ENCODE measurements at regions not wholly inside any gene's neighbourhood (a gene's known extent, or its start where the extent isn't known, plus 50 kb on each side); places are given as distances from the start of the nearest gene placed in this dataset.

- Histone ChIP-seq H2BK120ac (ENCODE audit: low read depth, low read length) (no peak overlapping the region), H3K79me2 (ENCODE audit: control insufficient read depth, insufficient read depth, low read length) (no peaks in the 10 kb centered on the region), H3K27me3 (ENCODE audit: insufficient read depth, low read length, poor library complexity) (no peaks in the 10 kb centered on the region), H2BK5ac (ENCODE audit: low read length) (no peak overlapping the region), H3K4ac (ENCODE audit: low read depth, low read length) (no peak overlapping the region), H3K9ac (ENCODE audit: low read length) (no peak overlapping the region), H3K4me1 (ENCODE audit: control insufficient read depth, low read depth, low read length) (no peaks in the 10 kb centered on the region), H2BK15ac (replicated peaks; ENCODE audit: low read depth) (no peak overlapping the region), H4K5ac (ENCODE audit: low read length) (no peak overlapping the region), H3K56ac (ENCODE audit: low read length) (no peak overlapping the region), H3K23ac (ENCODE audit: low read length) (no peak overlapping the region), H3K18ac (ENCODE audit: low read length) (no peak overlapping the region), H3K36me3 (ENCODE audit: control insufficient read depth, insufficient read depth, low read length) (no peaks in the 10 kb centered on the region), H3K4me3 (ENCODE audit: low read length) (no peak overlapping the region), H3K79me1 (ENCODE audit: low read length) (no peaks in the 10 kb centered on the region), H3K4me2 (ENCODE audit: low read length) (no peak overlapping the region), H4K8ac (ENCODE audit: low read depth, low read length) (no peak overlapping the region), H3K27ac (ENCODE audit: low read depth, low read length) (no peak overlapping the region), H2AK5ac (ENCODE audit: low read length) (no peak overlapping the region)
- DNase-seq = no peak
- no CpG with 5 or more reads among the region's 2 CpGs for WGBS (ENCODE audit: extremely low coverage, insufficient coverage, low lambda C conversion rate)
Observed at GRCh38 chr12:17540921-17541320, 549.1 kb downstream of the RERGL start.

GRCh38 chr12:17528394-17528793 is 561.6 kb downstream of the RERGL start:
- DNase-seq = peak; percentile 71
- Histone ChIP-seq H3K23ac (ENCODE audit: low read length) (no peak overlapping the region), H3K9ac (ENCODE audit: low read length) (no peak overlapping the region), H3K18ac (ENCODE audit: low read length) (no peak overlapping the region), H4K5ac (ENCODE audit: low read length) (no peak overlapping the region), H3K56ac (ENCODE audit: low read length) (no peak overlapping the region), H3K79me1 (ENCODE audit: low read length) (no peaks in the 10 kb centered on the region), H4K8ac (ENCODE audit: low read depth, low read length) (no peak overlapping the region), H2BK120ac (ENCODE audit: low read depth, low read length) (no peak overlapping the region), H3K4me2 (ENCODE audit: low read length) (no peak overlapping the region), H3K4me1 (ENCODE audit: control insufficient read depth, low read depth, low read length) (no peaks in the 10 kb centered on the region), H3K27ac (ENCODE audit: low read depth, low read length) (no peak overlapping the region), H3K4ac (ENCODE audit: low read depth, low read length) (no peak overlapping the region), H3K4me3 (ENCODE audit: low read length) (no peak overlapping the region), H3K79me2 (ENCODE audit: control insufficient read depth, insufficient read depth, low read length) (no peaks in the 10 kb centered on the region), H2BK15ac (replicated peaks; ENCODE audit: low read depth) (no peak overlapping the region), H2AK5ac (ENCODE audit: low read length) (no peak overlapping the region), H3K36me3 (ENCODE audit: control insufficient read depth, insufficient read depth, low read length) (no peaks in the 10 kb centered on the region), H3K27me3 (ENCODE audit: insufficient read depth, low read length, poor library complexity) (no peaks in the 10 kb centered on the region), H2BK5ac (ENCODE audit: low read length) (no peak overlapping the region)
- WGBS (ENCODE audit: extremely low coverage, insufficient coverage, low lambda C conversion rate) = no CpG with 5 or more reads among the region's 2 CpGs

- no peak overlapping the region for H3K27ac ChIP-seq (ENCODE audit: low read depth, low read length)
- no CpG with 5 or more reads among the region's 1 CpG for WGBS (ENCODE audit: extremely low coverage, insufficient coverage, low lambda C conversion rate)
- H2BK15ac ChIP-seq (replicated peaks; ENCODE audit: low read depth) = no peak overlapping the region
Observed at GRCh38 chr12:17527021-17527420, 563.0 kb downstream of the RERGL start.

GRCh38 chr12:17511369-17511768 is 578.6 kb downstream of the RERGL start:
- Histone ChIP-seq H3K9ac (ENCODE audit: low read length) (no peak overlapping the region), H3K79me2 (ENCODE audit: control insufficient read depth, insufficient read depth, low read length) (no peaks in the 10 kb centered on the region), H3K23ac (ENCODE audit: low read length) (no peak overlapping the region), H3K18ac (ENCODE audit: low read length) (no peak overlapping the region), H3K27ac (ENCODE audit: low read depth, low read length) (no peak overlapping the region), H4K8ac (ENCODE audit: low read depth, low read length) (no peak overlapping the region), H4K5ac (ENCODE audit: low read length) (no peak overlapping the region), H3K4ac (ENCODE audit: low read depth, low read length) (no peak overlapping the region), H3K4me1 (ENCODE audit: control insufficient read depth, low read depth, low read length) (no peaks in the 10 kb centered on the region), H3K4me3 (ENCODE audit: low read length) (no peak overlapping the region), H2BK120ac (ENCODE audit: low read depth, low read length) (no peak overlapping the region), H2AK5ac (ENCODE audit: low read length) (no peak overlapping the region), H3K4me2 (ENCODE audit: low read length) (no peak overlapping the region), H2BK5ac (ENCODE audit: low read length) (no peak overlapping the region), H3K27me3 (ENCODE audit: insufficient read depth, low read length, poor library complexity) (no peaks in the 10 kb centered on the region), H3K79me1 (ENCODE audit: low read length) (no peaks in the 10 kb centered on the region), H3K56ac (ENCODE audit: low read length) (no peak overlapping the region), H2BK15ac (replicated peaks; ENCODE audit: low read depth) (no peak overlapping the region), H3K36me3 (ENCODE audit: control insufficient read depth, insufficient read depth, low read length) (no peaks in the 10 kb centered on the region)
- WGBS (ENCODE audit: extremely low coverage, insufficient coverage, low lambda C conversion rate) = no CpG with 5 or more reads among the region's 1 CpG
- peak; percentile 22 for DNase-seq

More at GRCh38 chr12:17527021-17527420, 563.0 kb downstream of the RERGL start:
- Histone ChIP-seq H3K56ac (ENCODE audit: low read length) (no peak overlapping the region), H3K9ac (ENCODE audit: low read length) (no peak overlapping the region), H2AK5ac (ENCODE audit: low read length) (no peak overlapping the region), H3K79me2 (ENCODE audit: control insufficient read depth, insufficient read depth, low read length) (no peaks in the 10 kb centered on the region), H3K79me1 (ENCODE audit: low read length) (no peaks in the 10 kb centered on the region), H3K36me3 (ENCODE audit: control insufficient read depth, insufficient read depth, low read length) (no peaks in the 10 kb centered on the region), H4K5ac (ENCODE audit: low read length) (no peak overlapping the region), H3K4me3 (ENCODE audit: low read length) (no peak overlapping the region), H3K4ac (ENCODE audit: low read depth, low read length) (no peak overlapping the region), H2BK5ac (ENCODE audit: low read length) (no peak overlapping the region), H3K4me2 (ENCODE audit: low read length) (no peak overlapping the region), H3K23ac (ENCODE audit: low read length) (no peak overlapping the region), H3K4me1 (ENCODE audit: control insufficient read depth, low read depth, low read length) (no peaks in the 10 kb centered on the region), H2BK120ac (ENCODE audit: low read depth, low read length) (no peak overlapping the region), H4K8ac (ENCODE audit: low read depth, low read length) (no peak overlapping the region), H3K18ac (ENCODE audit: low read length) (no peak overlapping the region), H3K27me3 (ENCODE audit: insufficient read depth, low read length, poor library complexity) (no peaks in the 10 kb centered on the region)
- DNase-seq = peak; percentile 14

GRCh38 chr12:17507336-17507735 is 582.7 kb downstream of the RERGL start:
- no peak overlapping the region for H3K4me3 ChIP-seq (ENCODE audit: low read length)
- no peak overlapping the region for H3K4ac ChIP-seq (ENCODE audit: low read depth, low read length)
- H3K23ac ChIP-seq (ENCODE audit: low read length) = no peak overlapping the region
- H3K9ac ChIP-seq (ENCODE audit: low read length) = no peak overlapping the region
- no peak overlapping the region for H4K5ac ChIP-seq (ENCODE audit: low read length)
- H3K4me1 ChIP-seq (ENCODE audit: control insufficient read depth, low read depth, low read length) = no peaks in the 10 kb centered on the region
- H3K79me2 ChIP-seq (ENCODE audit: control insufficient read depth, insufficient read depth, low read length) = no peaks in the 10 kb centered on the region
- no peaks in the 10 kb centered on the region for H3K79me1 ChIP-seq (ENCODE audit: low read length)
- DNase-seq = no peak
- H3K18ac ChIP-seq (ENCODE audit: low read length) = no peak overlapping the region
- H4K8ac ChIP-seq (ENCODE audit: low read depth, low read length) = no peak overlapping the region
- H2BK15ac ChIP-seq (replicated peaks; ENCODE audit: low read depth) = no peak overlapping the region
- no peak overlapping the region for H3K4me2 ChIP-seq (ENCODE audit: low read length)
- no peak overlapping the region for H3K56ac ChIP-seq (ENCODE audit: low read length)
- no peak overlapping the region for H2AK5ac ChIP-seq (ENCODE audit: low read length)
- no CpG with 5 or more reads among the region's 5 CpGs for WGBS (ENCODE audit: extremely low coverage, insufficient coverage, low lambda C conversion rate)
- no peak overlapping the region for H2BK120ac ChIP-seq (ENCODE audit: low read depth, low read length)
- no peak overlapping the region for H3K27ac ChIP-seq (ENCODE audit: low read depth, low read length)
- H3K27me3 ChIP-seq (ENCODE audit: insufficient read depth, low read length, poor library complexity) = no peaks in the 10 kb centered on the region
- no peak overlapping the region for H2BK5ac ChIP-seq (ENCODE audit: low read length)
- no peaks in the 10 kb centered on the region for H3K36me3 ChIP-seq (ENCODE audit: control insufficient read depth, insufficient read depth, low read length)

GRCh38 chr12:17503742-17504141 is 586.3 kb downstream of the RERGL start:
- Histone ChIP-seq H2BK120ac (ENCODE audit: low read depth, low read length) (no peak overlapping the region), H3K4me2 (ENCODE audit: low read length) (no peak overlapping the region), H3K4me3 (ENCODE audit: low read length) (no peak overlapping the region), H3K56ac (ENCODE audit: low read length) (no peak overlapping the region), H3K79me1 (ENCODE audit: low read length) (no peaks in the 10 kb centered on the region), H3K79me2 (ENCODE audit: control insufficient read depth, insufficient read depth, low read length) (no peaks in the 10 kb centered on the region), H2BK15ac (replicated peaks; ENCODE audit: low read depth) (no peak overlapping the region), H2BK5ac (ENCODE audit: low read length) (no peak overlapping the region), H3K4me1 (ENCODE audit: control insufficient read depth, low read depth, low read length) (no peaks in the 10 kb centered on the region), H4K5ac (ENCODE audit: low read length) (no peak overlapping the region), H3K36me3 (ENCODE audit: control insufficient read depth, insufficient read depth, low read length) (no peaks in the 10 kb centered on the region), H3K4ac (ENCODE audit: low read depth, low read length) (no peak overlapping the region), H3K27ac (ENCODE audit: low read depth, low read length) (no peak overlapping the region), H3K9ac (ENCODE audit: low read length) (no peak overlapping the region), H3K23ac (ENCODE audit: low read length) (no peak overlapping the region), H3K18ac (ENCODE audit: low read length) (no peak overlapping the region), H4K8ac (ENCODE audit: low read depth, low read length) (no peak overlapping the region), H3K27me3 (ENCODE audit: insufficient read depth, low read length, poor library complexity) (no peaks in the 10 kb centered on the region), H2AK5ac (ENCODE audit: low read length) (no peak overlapping the region)
- 100% methylated on average over 1 of the region's 1 CpG for WGBS (ENCODE audit: extremely low coverage, insufficient coverage, low lambda C conversion rate)
- DNase-seq = no peak
